Stimulated activated CD4-positive, alpha-beta T cell treated with anti-CD3 and anti-CD28 coated beads, Interleukin-4, amount 100 ng/mL, for 48 hours (primary cell): ENCODE measurements at regions not wholly inside any gene's neighbourhood (a gene's known extent, or its start where the extent isn't known, plus 50 kb on each side); places are given as distances from the start of the nearest gene placed in this dataset.
"Not testable (repeated sequence)": the region's sequence is repeated elsewhere in the genome, so short reads cannot be mapped to it uniquely, and the experiment has no call there.

Source experiments
- DNase-seq, 2 donors: peaks; one replicate each; pipeline ENCODE4 v3.0.0-alpha.2; 2020; ENCODE audit warnings: low read depth in 2 of 2

GRCh38 chr20:57103146-57103800 lies 163.2 kb downstream of the BMP7 start:
- DNase-seq = no peak

- DNase-seq = no peak
Measured at GRCh38 chr20:57104113-57104512, 162.3 kb downstream of the BMP7 start.

DNA sequence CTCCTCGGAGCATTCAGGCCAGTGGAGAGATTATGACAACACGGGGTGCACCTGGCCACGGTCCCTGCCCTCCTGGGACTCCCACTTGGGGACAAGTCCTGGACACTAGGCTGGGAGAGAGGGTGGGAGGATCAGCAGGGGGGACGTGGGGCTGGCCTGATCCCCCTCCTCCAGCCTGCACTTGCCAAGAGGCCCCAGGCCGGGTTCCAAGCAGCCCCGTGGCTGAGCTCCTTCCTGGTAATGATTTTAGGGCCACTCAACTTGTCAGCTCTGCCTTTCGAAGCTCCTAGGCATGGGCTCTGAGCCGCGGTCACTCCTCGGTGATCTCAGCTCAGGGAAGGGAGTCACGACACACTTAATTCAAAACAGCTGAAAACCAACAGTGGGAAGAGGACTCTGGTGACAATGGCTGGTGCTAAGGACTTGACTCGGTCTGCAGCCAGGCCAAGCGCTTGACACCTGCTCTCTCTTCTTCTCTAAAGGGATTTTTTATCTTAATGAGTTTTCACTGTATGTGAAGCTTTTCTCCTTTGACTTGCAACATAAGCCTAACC lies 161.7 kb downstream of the BMP7 start:
- no peak for DNase-seq

DNA sequence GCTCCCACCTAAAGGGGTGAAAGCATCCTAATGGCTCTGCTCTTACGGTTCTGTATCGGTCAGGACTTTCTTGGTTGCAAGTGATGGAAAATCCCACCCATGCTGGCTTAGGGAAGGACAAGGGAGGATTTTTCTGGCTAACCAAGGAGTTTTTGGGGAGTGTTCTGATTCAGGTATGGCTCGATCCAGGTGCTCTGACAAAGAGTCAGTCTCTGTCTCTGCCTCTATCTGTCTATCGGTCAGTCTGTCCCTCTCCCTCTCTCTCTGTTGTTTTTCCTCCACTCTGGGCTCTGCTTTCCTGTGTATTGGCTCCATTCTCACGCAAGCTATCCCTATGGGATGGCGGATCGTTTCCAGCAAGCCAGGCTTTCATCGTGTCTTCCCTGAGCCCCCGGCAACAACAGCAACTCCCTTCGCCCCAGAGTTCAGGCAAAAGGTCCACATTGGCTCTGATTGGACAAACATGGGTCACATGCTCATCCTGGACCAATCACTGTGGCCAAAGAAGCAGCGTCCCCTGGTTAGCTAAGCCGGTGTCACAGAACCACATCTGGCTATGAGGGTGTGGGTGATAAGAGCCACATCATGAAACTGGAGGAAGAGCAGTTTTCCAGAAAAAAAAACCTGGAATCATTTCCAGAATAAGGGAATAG lies 160.3 kb downstream of the BMP7 start:
- DNase-seq = no peak

DNA sequence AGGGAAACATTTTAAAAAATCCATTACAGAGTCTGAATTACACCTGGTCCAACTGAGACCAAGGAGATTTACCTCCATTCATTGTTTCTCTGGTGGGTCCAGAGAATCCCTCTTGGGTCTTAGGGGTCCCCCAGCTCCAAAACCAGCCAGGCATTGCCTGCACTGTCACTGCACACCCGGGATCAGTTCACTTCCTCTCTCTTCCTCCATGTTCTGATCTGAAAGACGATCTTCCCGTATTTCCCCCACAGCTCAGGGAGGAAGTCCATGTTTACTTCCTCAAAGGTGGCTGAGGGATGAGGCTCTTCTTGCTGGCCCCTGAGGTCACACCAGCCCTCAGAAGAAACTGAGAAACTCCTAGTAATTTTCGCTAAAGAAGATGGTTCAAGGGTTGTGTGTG lies 159.7 kb downstream of the BMP7 start:
- DNase-seq = no peak

DNA sequence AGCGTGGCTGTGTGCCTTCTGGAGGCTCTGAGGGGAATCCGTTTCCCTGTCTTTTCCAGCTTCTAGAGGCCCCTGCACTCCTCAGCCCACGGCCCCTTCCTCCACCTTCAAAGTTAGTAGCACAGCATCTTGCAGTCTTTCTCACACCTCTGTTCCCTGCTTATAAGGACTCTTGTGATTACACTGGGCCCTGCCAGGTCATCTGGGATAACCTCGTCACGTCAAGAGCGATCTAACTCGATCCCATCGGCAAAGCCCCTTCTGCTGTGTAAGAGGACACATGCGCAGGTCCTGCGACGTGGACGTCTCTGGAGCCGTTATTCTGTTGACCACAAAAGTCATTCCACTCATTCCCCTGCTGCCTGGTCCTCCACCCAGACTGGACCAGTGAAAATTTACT lies 159.2 kb downstream of the BMP7 start:
- no peak for DNase-seq

- DNase-seq = no peak
Measured at GRCh38 chr20:57108218-57108617, 158.2 kb downstream of the BMP7 start.

- DNase-seq = no peak
Measured at GRCh38 chr20:57108742-57109570, 157.5 kb downstream of the BMP7 start.

DNA sequence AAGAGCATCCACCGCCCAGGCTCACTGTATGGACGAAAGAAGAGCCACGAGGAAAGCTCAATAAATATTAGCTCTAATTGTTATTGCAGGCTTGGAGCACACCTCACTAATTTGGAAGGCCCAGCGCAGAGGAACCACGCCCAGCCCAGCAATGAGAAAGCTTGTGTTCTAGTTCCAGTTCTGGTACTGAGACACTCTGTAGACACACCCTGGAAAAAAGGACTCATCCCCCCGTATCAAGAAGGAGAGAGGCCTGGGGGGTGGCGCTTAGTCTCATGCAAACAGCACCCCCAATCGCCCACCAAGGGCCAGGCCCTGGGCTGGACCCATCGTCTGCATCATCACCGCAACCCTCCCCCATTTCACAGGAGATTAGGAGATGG lies 156.9 kb downstream of the BMP7 start:
- no peak for DNase-seq

- not testable (repeated sequence) for DNase-seq
Measured at GRCh38 chr20:57110121-57111027, 156.1 kb downstream of the BMP7 start.

DNA sequence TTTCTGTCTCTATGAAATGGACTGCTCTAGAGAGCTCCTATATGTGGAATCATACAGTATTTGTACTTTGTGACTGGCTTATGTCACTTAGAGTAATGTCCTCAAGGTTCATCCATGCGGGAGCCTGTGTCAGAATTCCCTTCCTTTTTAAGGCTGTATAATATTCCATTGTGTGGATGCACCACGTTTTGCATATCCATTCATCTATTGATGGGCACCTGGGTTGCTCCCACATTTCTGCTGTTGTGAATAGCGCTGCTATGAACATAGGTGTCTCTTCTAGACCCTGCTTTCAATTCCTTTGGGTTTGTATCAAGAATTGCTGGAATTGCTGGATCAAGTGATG lies 155.4 kb downstream of the BMP7 start:
- DNase-seq = no peak

GRCh38 chr20:57112448-57112847 lies 154.0 kb downstream of the BMP7 start:
- DNase-seq = no peak

GRCh38 chr20:57114290-57115005 lies 152.0 kb downstream of the BMP7 start:
- no peak for DNase-seq

- no peak for DNase-seq
Measured at GRCh38 chr20:57117296-57117695, 149.1 kb downstream of the BMP7 start.

DNA sequence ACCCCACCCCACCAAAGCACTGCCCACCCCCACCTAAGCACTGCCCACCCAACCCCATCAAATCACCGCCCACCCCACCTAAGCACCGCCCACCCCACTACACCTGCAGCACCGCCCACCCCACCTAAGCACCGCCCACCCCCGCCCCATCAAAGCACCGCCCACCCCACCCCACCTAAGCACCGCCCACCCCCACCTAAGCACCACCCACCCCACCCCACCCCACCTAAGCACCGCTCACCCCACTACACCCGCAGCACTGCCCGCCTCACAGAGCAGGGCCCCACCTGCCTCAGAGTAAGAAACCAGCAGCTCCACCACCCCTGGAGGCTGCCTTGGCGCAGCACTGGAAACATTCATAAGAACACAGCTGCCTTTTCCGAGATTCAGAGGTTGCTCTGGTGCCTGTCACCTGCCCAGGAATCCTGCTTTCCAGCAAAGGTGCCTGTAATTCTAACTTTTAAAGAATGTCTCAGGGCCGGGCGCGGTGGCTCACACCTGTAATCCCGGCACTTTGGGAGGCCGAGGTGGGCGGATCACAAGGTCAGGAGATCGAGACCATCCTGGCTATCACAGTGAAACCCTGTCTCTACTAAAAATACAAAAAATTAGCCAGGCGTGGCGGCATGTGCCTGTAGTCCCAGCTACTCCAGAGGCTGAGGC lies 148.2 kb downstream of the BMP7 start:
- DNase-seq = no peak
